K562 (cell line): ENCODE measurements at regions not wholly inside any gene's neighbourhood (a gene's known extent, or its start where the extent isn't known, plus 50 kb on each side); places are given as distances from the start of the nearest gene placed in this dataset.

Experiments
- ATAC-seq: fragments of 200-7000 bp; cut with Tn5 transposase; 3 replicates; pipeline ENCODE4 v1.9.1; 2020; ENCODE audit warnings: moderate library complexity
- BruUV-seq: library from RNA; stranded (reverse); fragments of 400-500 nt; replicated peaks from 2 replicates; lab custom pipeline; 2021; lab: Mats Ljungman, UMichigan
- CTCF ChIA-PET: fragments of 300-600 bp; formaldehyde crosslinking; extraction: SDS; loops from one replicate; lab custom pipeline; 2021; ENCODE audit warnings: low intra/inter-chr PET ratio; lab: Yijun Ruan, JAX
- POLR2A ChIA-PET: fragments of 300-600, 350-650 bp; sonication (Branson Sonifier 250); formaldehyde crosslinking; extraction: SDS; loops from one replicate; lab custom pipeline; 2021; ENCODE audit warnings: antibody characterized with exemption, inconsistent platforms; lab: Yijun Ruan, JAX
- DNase-seq, 4 experiments: peaks; one replicate each; pipeline versions ENCODE4 v3.0.0 to v3.0.0-alpha.2; 2011 to 2018; ENCODE audit warnings: low spot score in 3 of 4, mixed read lengths in 3 of 4; ENCODE audit errors: extremely low read depth in 1 of 4
- FAIRE-seq: peaks from 2 replicates; lab custom pipeline; 2011; peaks lifted over from hg19 to GRCh38; lab: Jason Lieb, UNC
- H2AFZ ChIP-seq: 2 replicates; pipeline ENCODE4 v1.6.0; 2011; ENCODE audit warnings: low read depth, low read length, control low read depth, inconsistent platforms
- H3K27ac ChIP-seq: fragments of 200-600 bp; 3 replicates; pipeline ENCODE4 v1.8.0; 2011; ENCODE audit warnings: low read depth, mild to moderate bottlenecking, control low read depth, inconsistent platforms, low read length, moderate library complexity, mixed read lengths; ENCODE audit errors: extremely low read depth
- H3K27me3 ChIP-seq, 2 experiments: fragments of 300-600 bp in 1 of 2; 2 replicates in 1 of 2; 3 replicates in 1 of 2; pipeline versions ENCODE4 v1.6.0 to v1.8.0; 2011; ENCODE audit warnings: inconsistent platforms in 2 of 2, low read length in 2 of 2, mild to moderate bottlenecking in 1 of 2, mixed read lengths in 1 of 2, moderate library complexity in 1 of 2; ENCODE audit not compliant: control insufficient read depth in 2 of 2, insufficient read depth in 2 of 2
- H3K36me3 ChIP-seq: fragments of 300-600 bp; 3 replicates; pipeline ENCODE4 v1.8.0; 2011; ENCODE audit warnings: mild to moderate bottlenecking, low read length, inconsistent platforms; ENCODE audit not compliant: control insufficient read depth, insufficient read depth
- H3K4me1 ChIP-seq, 2 experiments: fragments of 200-600 bp in 1 of 2; replicated peaks in 1 of 2; 2 replicates in 1 of 2; 3 replicates in 1 of 2; pipeline versions ENCODE4 v1.5.1 to v1.8.0; 2011; ENCODE audit warnings: inconsistent platforms in 2 of 2, low read length in 2 of 2, mild to moderate bottlenecking in 1 of 2, mixed read lengths in 1 of 2, moderate library complexity in 1 of 2; ENCODE audit not compliant: control insufficient read depth in 2 of 2, insufficient read depth in 2 of 2
- H3K4me2 ChIP-seq: 2 replicates; pipeline ENCODE4 v1.6.1; 2011; ENCODE audit warnings: low read length, control low read depth, inconsistent platforms, mixed read lengths; ENCODE audit not compliant: insufficient read depth
- H3K4me3 ChIP-seq: fragments of 200-600 bp; sonication (generic), shearing (Covaris generic); 2 replicates; pipeline ENCODE4 v1.5.1; 2016; ENCODE audit warnings: control low read depth, inconsistent platforms
- H3K79me2 ChIP-seq: fragments of 200-600 bp; 3 replicates; pipeline ENCODE4 v1.8.0; 2011; ENCODE audit warnings: low read length, inconsistent platforms; ENCODE audit not compliant: control insufficient read depth, insufficient read depth
- H3K9ac ChIP-seq, 2 experiments: 2 replicates each; pipeline versions ENCODE4 v1.6.0 to v1.6.1; 2011; ENCODE audit warnings: low read depth in 2 of 2, low read length in 2 of 2, control low read depth in 1 of 2, inconsistent platforms in 1 of 2, mild to moderate bottlenecking in 1 of 2, mixed read lengths in 1 of 2; ENCODE audit not compliant: insufficient read depth in 1 of 2
- H3K9me1 ChIP-seq: one replicate; pipeline ENCODE4 v1.6.0; 2011; ENCODE audit warnings: inconsistent platforms, mild to moderate bottlenecking, low read length, moderate library complexity; ENCODE audit not compliant: control insufficient read depth, insufficient read depth
- H3K9me3 ChIP-seq: replicated peaks from 2 replicates; pipeline ENCODE4 v1.5.1; 2011; ENCODE audit warnings: low read depth, low read length, inconsistent platforms; ENCODE audit not compliant: control insufficient read depth, insufficient read depth
- H4K20me1 ChIP-seq: replicated peaks from 2 replicates; pipeline ENCODE4 v1.6.1; 2011; ENCODE audit warnings: low read length, inconsistent platforms, mixed read lengths; ENCODE audit not compliant: control insufficient read depth, insufficient read depth
- ASH1L ChIP-seq: fragments of 450-650 bp; IDR thresholded peaks from 2 replicates; pipeline ENCODE4 v1.6.1; 2018; ENCODE audit warnings: borderline replicate concordance, mild to moderate bottlenecking, low read depth; ENCODE audit not compliant: partially characterized antibody
- BCL6 ChIP-seq: fragments of 250-450 bp; sonication (Bioruptor Pico); IDR thresholded peaks from 2 replicates; pipeline ENCODE4 v1.4.0; 2020
- BRD4 ChIP-seq: fragments of 200-600 bp; sonication (generic); IDR thresholded peaks from 2 replicates; pipeline ENCODE4 v1.6.1; 2017; ENCODE audit warnings: inconsistent platforms
- CBX1 ChIP-seq: sonication (generic); IDR thresholded peaks from 2 replicates; pipeline ENCODE4 v1.6.1; 2016; ENCODE audit warnings: antibody characterized with exemption, low read depth, mild to moderate bottlenecking
- LCOR ChIP-seq: sonication (generic); formaldehyde crosslinking; IDR thresholded peaks from 2 replicates; pipeline ENCODE4 v1.8.0; 2022; ENCODE audit warnings: mild to moderate bottlenecking, missing genetic modification reagents
- TFAM ChIP-seq: fragments of 250-450 bp; sonication (Bioruptor Pico); conservative IDR thresholded peaks from 2 replicates; pipeline ENCODE4 v1.5.0; 2021; ENCODE audit warnings: mild to moderate bottlenecking, moderate library complexity
- ZNF274 ChIP-seq: IDR thresholded peaks from 2 replicates; pipeline ENCODE4 v1.6.1; 2011; ENCODE audit warnings: low read depth, mild to moderate bottlenecking, low read length, moderate library complexity, borderline replicate concordance
- ZNF764 ChIP-seq: fragments of 250-450 bp; sonication (Bioruptor Pico); IDR thresholded peaks from 2 replicates; pipeline ENCODE4 v1.4.0; 2020; ENCODE audit warnings: low read depth, mild to moderate bottlenecking, moderate library complexity
- WGBS: fragments of 100-300 bp; shearing (Covaris generic); methylation state at CpG from one replicate; pipeline ENCODE4 v1.1.6; 2016; ENCODE audit warnings: low coverage, mixed read lengths; ENCODE audit not compliant: insufficient coverage; ENCODE audit errors: missing lambda C conversion rate; 5-methylcytosine and 5-hydroxymethylcytosine counted together
- in situ Hi-C: fragments of 300-500 bp; cut with MboI; formaldehyde crosslinking; loops from 4 replicates; pipeline ENCODE4 v1.15.0; 2018; ENCODE audit warnings: inconsistent platforms, mixed read lengths
- intact Hi-C: fragments of 100-400 bp; cut with micrococcal nuclease; formaldehyde crosslinking; loops from 2 replicates; pipeline ENCODE4 v1.14.2; 2022

- TF ChIP-seq CBX1: no peak
- TF ChIP-seq ZNF764 (CRISPR knock-in tag): no peak
These were observed 650.6 kb upstream of the ARID1B start (continued) for GRCh38 chr6:156126535-156126934.

- no peaks in the 10 kb centered on the region for H3K9me3 ChIP-seq
- no peak for DNase-seq
- FAIRE-seq: no peak
- no peak overlapping the region for H3K4me2 ChIP-seq
- in situ Hi-C loops: no loop called here
- no peak for ATAC-seq
- BruUV-seq: no TSS peak
- ChIA-PET CTCF (no interaction called here), POLR2A (interaction anchor here (0.7 kb wide), 1 partner anchor 9 kb away, joined by 3 read pairs; no protein-coding TSS in a partner anchor)
- H3K36me3 ChIP-seq: no peaks in the 10 kb centered on the region
- no peaks in the 10 kb centered on the region for H3K27me3 ChIP-seq
- no peak overlapping the region for H3K4me3 ChIP-seq
- intact Hi-C loops: no loop called here
- H3K79me2 ChIP-seq: no peaks in the 10 kb centered on the region
- H4K20me1 ChIP-seq: no peaks in the 10 kb centered on the region
- H2AFZ ChIP-seq: no peak overlapping the region
- TF ChIP-seq TFAM (CRISPR knock-in tag) (no peak), ZNF274 (no peak), LCOR (CRISPR knock-in tag) (no peak), BCL6 (CRISPR knock-in tag) (no peak), ASH1L (no peak), BRD4 (no peak)
- TF ChIP-seq, all 486 proteins: peak for 0
- H3K9me1 ChIP-seq: no peaks in the 10 kb centered on the region
- WGBS: 0% methylated on average over 2 of the region's 2 CpGs
- no peaks in the 10 kb centered on the region for H3K4me1 ChIP-seq
- no peak overlapping the region for H3K27ac ChIP-seq
- H3K9ac ChIP-seq: no peak overlapping the region
These were observed 651.3 kb upstream of the ARID1B start for GRCh38 chr6:156125844-156126243.
